ENCODE measurements at regions not wholly inside any gene's neighbourhood (a gene's known extent, or its start where the extent isn't known, plus 50 kb on each side); places are given as distances from the start of the nearest gene placed in this dataset.

- Histone ChIP-seq H3K27me3 (ENCODE audit: control insufficient read depth, insufficient read depth, low read length) (no peaks in the 10 kb centered on the region), H3K4me1 (ENCODE audit: control insufficient read depth, insufficient read depth, low read length) (no peaks in the 10 kb centered on the region), H4K20me1 (ENCODE audit: insufficient read depth, low read length) (no peaks in the 10 kb centered on the region), H3K9ac (ENCODE audit: low read depth, low read length) (no peak overlapping the region), H4K91ac (ENCODE audit: insufficient read depth, low read depth, low read length) (no peak overlapping the region), H2BK5ac (ENCODE audit: low read depth, low read length, poor library complexity, severe bottlenecking) (no peak overlapping the region), H3K4ac (ENCODE audit: low read depth, low read length) (no peak overlapping the region), H3K4me3 (ENCODE audit: insufficient read depth, low read depth, low read length) (no peak overlapping the region), H3K56ac (ENCODE audit: extremely low read depth, insufficient read depth, low read length) (no peak overlapping the region), H3K9me1 (ENCODE audit: insufficient read depth, low read length) (no peaks in the 10 kb centered on the region), H3K4me2 (ENCODE audit: low read depth, low read length) (no peak overlapping the region), H3K27ac (ENCODE audit: insufficient read depth, low read length) (no peak overlapping the region), H2AK5ac (ENCODE audit: low read depth, low read length) (no peak overlapping the region), H2BK20ac (ENCODE audit: low read depth, low read length) (no peak overlapping the region), H3K14ac (replicated peaks; ENCODE audit: low read depth, low read length) (no peak overlapping the region), H3K79me1 (ENCODE audit: low read depth in 1 of 2, low read length in 2 of 2) (no peaks in the 10 kb centered on the region), H4K5ac (ENCODE audit: low read depth, low read length) (no peak overlapping the region), H3K18ac (ENCODE audit: low read depth, low read length) (no peak overlapping the region), H4K8ac (ENCODE audit: low read depth in 2 of 2, low read length in 2 of 2) (no peak overlapping the region), H2AFZ (replicated peaks; ENCODE audit: low read length, poor library complexity) (no peak overlapping the region), H3K9me3 (ENCODE audit: control insufficient read depth, insufficient read depth, low read length) (no peaks in the 10 kb centered on the region), H2BK120ac (ENCODE audit: low read depth, low read length) (no peak overlapping the region), H3K36me3 (ENCODE audit: control insufficient read depth, insufficient read depth, low read length) (no peaks in the 10 kb centered on the region), H2BK15ac (ENCODE audit: low read depth, low read length) (no peak overlapping the region), H3K23ac (ENCODE audit: low read depth, low read length) (no peak overlapping the region), H2AK9ac (replicated peaks; ENCODE audit: low read depth, low read length, poor library complexity) (no peak overlapping the region)
- dilution Hi-C loops (cut with HindIII; ENCODE audit: low sequenced_read_pairs, unreplicated experiment) (no loop called here), in situ Hi-C loops (cut with MboI; ENCODE audit: low sequenced_read_pairs) (no loop called here), intact Hi-C loops (cut with micrococcal nuclease) (no loop called here)
- ChIA-PET POLR2A (ENCODE audit: unreplicated experiment) (no interaction called here), CTCF (interaction anchor here (1.2 kb wide), 1 partner anchor 9 kb away, joined by 3 read pairs; no protein-coding TSS in a partner anchor)
- TF ChIP-seq POLR2A (IDR thresholded peaks at IDR 0.05; ENCODE audit: low read depth, low read length) (no peak), MAZ (IDR thresholded peaks at IDR 0.05; ENCODE audit: borderline replicate concordance, low read depth, low read length) (no peak)
- DNase-seq: no peak
- WGBS, 2 experiments (ENCODE audit: extremely low coverage in 2 of 2, insufficient read length in 1 of 2): no CpG with 5 or more reads among the region's 3 CpGs
- no peak for ATAC-seq (ENCODE audit: low read depth)
- BruUV-seq (replicated peaks): no TSS peak
Measured at GRCh38 chr6:125498606-125499005, 196.8 kb upstream of the HDDC2 start.
